Osteoblast (primary cell): ENCODE measurements at regions not wholly inside any gene's neighbourhood (a gene's known extent, or its start where the extent isn't known, plus 50 kb on each side); places are given as distances from the start of the nearest gene placed in this dataset.

ENCODE experiments used
- DNase-seq: peaks from one replicate; pipeline ENCODE4 v3.0.0; 2011; ENCODE audit warnings: low spot score, mixed read lengths; ENCODE audit not compliant: insufficient read length; ENCODE audit errors: missing footprints
- H2AFZ ChIP-seq: 2 replicates; pipeline ENCODE4 v1.6.0; 2011; ENCODE audit warnings: mild to moderate bottlenecking, low read length
- H3K27ac ChIP-seq: 2 replicates; pipeline ENCODE4 v1.5.1; 2011; ENCODE audit warnings: mild to moderate bottlenecking, low read depth, low read length, moderate library complexity
- H3K27me3 ChIP-seq: 2 replicates; pipeline ENCODE4 v1.6.0; 2012; ENCODE audit warnings: mild to moderate bottlenecking, control low read depth, inconsistent platforms, low read length, moderate library complexity; ENCODE audit not compliant: insufficient read depth
- H3K36me3 ChIP-seq: 2 replicates; pipeline ENCODE4 v1.5.1; 2011; ENCODE audit warnings: mild to moderate bottlenecking, low read length, control low read depth, moderate library complexity; ENCODE audit not compliant: insufficient read depth
- H3K4me1 ChIP-seq: 2 replicates; pipeline ENCODE4 v1.5.1; 2011; ENCODE audit warnings: mild to moderate bottlenecking, low read length, control low read depth, moderate library complexity; ENCODE audit not compliant: insufficient read depth
- H3K4me2 ChIP-seq: 2 replicates; pipeline ENCODE4 v1.6.0; 2011; ENCODE audit warnings: mild to moderate bottlenecking, low read length; ENCODE audit not compliant: insufficient read depth
- H3K4me3 ChIP-seq: fragments of 200-600 bp; sonication (generic); 3 replicates; pipeline ENCODE4 v1.5.1; 2012; ENCODE audit warnings: mild to moderate bottlenecking, low read length, inconsistent platforms; ENCODE audit not compliant: insufficient read depth
- H3K79me2 ChIP-seq: 2 replicates; pipeline ENCODE4 v1.6.0; 2012; ENCODE audit warnings: mild to moderate bottlenecking, low read length, control low read depth, inconsistent platforms; ENCODE audit not compliant: insufficient read depth
- H3K9me3 ChIP-seq: 2 replicates; pipeline ENCODE4 v1.5.1; 2011; ENCODE audit warnings: low read depth, low read length, control low read depth
- H4K20me1 ChIP-seq: 2 replicates; pipeline ENCODE4 v1.6.0; 2012; ENCODE audit warnings: mild to moderate bottlenecking, low read length, control low read depth; ENCODE audit not compliant: insufficient read depth
- TF ChIP-seq, protein P1 (sequence below): IDR thresholded peaks from 2 replicates; pipeline ENCODE4 v1.5.1; 2011; ENCODE audit warnings: mild to moderate bottlenecking, low read depth, low read length, moderate library complexity; ENCODE audit errors: extremely low read depth

- TF ChIP-seq, protein P1, sequence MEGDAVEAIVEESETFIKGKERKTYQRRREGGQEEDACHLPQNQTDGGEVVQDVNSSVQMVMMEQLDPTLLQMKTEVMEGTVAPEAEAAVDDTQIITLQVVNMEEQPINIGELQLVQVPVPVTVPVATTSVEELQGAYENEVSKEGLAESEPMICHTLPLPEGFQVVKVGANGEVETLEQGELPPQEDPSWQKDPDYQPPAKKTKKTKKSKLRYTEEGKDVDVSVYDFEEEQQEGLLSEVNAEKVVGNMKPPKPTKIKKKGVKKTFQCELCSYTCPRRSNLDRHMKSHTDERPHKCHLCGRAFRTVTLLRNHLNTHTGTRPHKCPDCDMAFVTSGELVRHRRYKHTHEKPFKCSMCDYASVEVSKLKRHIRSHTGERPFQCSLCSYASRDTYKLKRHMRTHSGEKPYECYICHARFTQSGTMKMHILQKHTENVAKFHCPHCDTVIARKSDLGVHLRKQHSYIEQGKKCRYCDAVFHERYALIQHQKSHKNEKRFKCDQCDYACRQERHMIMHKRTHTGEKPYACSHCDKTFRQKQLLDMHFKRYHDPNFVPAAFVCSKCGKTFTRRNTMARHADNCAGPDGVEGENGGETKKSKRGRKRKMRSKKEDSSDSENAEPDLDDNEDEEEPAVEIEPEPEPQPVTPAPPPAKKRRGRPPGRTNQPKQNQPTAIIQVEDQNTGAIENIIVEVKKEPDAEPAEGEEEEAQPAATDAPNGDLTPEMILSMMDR: no peak
- no peaks in the 10 kb centered on the region for H3K4me1 ChIP-seq
- no peaks in the 10 kb centered on the region for H3K36me3 ChIP-seq
- H3K4me2 ChIP-seq: no peak overlapping the region
- H4K20me1 ChIP-seq: no peaks in the 10 kb centered on the region
- no peak overlapping the region for H2AFZ ChIP-seq
- H3K9me3 ChIP-seq: peaks cover 2% of the 10 kb centered on the region
- no peaks in the 10 kb centered on the region for H3K27me3 ChIP-seq
- no peak overlapping the region for H3K27ac ChIP-seq
- H3K4me3 ChIP-seq: no peak overlapping the region
- DNase-seq: no peak
- no peaks in the 10 kb centered on the region for H3K79me2 ChIP-seq
Measured at GRCh38 chr10:128712661-128713400, 586.6 kb upstream of the MKI67 start.

DNA sequence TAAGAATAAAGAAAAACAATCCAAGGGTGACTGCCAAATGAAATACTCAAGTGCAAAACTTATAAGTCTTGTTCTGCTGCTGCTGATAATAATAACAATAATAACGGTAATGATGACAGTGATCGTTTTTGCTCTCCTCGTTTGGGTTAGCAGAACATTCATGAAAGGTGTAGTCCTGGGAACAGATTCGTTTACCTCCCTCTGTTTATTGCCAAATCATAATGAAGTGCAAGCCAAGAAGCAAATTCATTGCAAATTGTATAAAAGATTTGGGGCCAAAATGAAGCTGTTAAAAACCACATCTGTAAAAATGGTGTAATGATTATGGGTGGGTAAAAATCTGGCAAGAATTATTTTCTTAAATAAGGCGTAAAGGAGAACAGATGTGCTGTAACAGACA lies 587.2 kb upstream of the MKI67 start:
- DNase-seq: no peak
- Histone ChIP-seq H3K9me3 (peaks cover 2% of the 10 kb centered on the region), H3K4me1 (no peaks in the 10 kb centered on the region), H3K4me2 (no peak overlapping the region), H2AFZ (no peak overlapping the region), H3K27me3 (no peaks in the 10 kb centered on the region), H3K27ac (no peak overlapping the region), H4K20me1 (no peaks in the 10 kb centered on the region), H3K36me3 (no peaks in the 10 kb centered on the region), H3K79me2 (no peaks in the 10 kb centered on the region), H3K4me3 (no peak overlapping the region)
- TF ChIP-seq, protein P1: no peak

GRCh38 chr10:128713874-128714570 lies 587.8 kb upstream of the MKI67 start:
- no peak overlapping the region for H3K4me2 ChIP-seq
- DNase-seq: no peak
- H3K79me2 ChIP-seq: no peaks in the 10 kb centered on the region
- H3K36me3 ChIP-seq: no peaks in the 10 kb centered on the region
- H3K27ac ChIP-seq: no peak overlapping the region
- H3K27me3 ChIP-seq: no peaks in the 10 kb centered on the region
- no peaks in the 10 kb centered on the region for H3K4me1 ChIP-seq
- H3K9me3 ChIP-seq: peaks cover 2% of the 10 kb centered on the region
- no peaks in the 10 kb centered on the region for H4K20me1 ChIP-seq
- H3K4me3 ChIP-seq: no peak overlapping the region
- TF ChIP-seq, protein P1: no peak
- no peak overlapping the region for H2AFZ ChIP-seq

DNA sequence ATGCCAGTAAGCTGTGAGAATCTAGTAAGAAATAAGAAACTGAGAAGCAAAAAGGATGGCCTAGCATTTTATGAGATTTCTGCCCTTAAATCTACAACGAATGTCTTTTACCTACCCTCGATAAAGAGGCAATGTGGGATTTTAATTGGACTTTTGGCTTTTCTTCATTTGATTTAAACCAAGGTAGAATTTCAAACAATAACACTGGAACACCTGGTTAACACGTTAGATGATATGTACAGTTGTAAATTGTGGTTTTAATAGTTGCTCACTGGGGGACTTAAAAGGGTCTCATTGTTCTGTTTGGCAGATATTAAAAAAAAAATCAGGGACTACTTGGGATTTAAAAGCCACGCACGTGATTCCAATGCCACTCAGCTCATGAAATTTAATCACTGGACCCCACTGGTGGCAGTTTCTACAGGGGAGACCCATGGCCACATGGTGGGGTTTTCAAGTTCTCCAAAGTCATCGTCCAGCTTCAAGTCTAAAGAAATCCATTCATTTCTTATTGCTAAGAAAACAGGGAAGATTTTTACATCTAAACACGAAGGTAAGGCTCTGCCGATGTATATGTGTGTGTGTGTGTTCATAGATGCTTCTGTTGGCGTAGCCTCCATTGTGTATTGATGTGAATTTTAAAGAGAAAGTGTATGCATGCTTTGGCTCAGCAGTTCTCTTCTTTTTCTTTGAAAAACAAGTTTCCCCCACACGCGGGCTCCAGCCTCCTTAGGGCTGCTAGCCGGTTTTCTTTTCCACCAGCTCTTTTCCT lies 588.6 kb upstream of the MKI67 start:
- no peaks in the 10 kb centered on the region for H4K20me1 ChIP-seq
- no peak for DNase-seq
- H3K27ac ChIP-seq: no peak overlapping the region
- H3K27me3 ChIP-seq: no peaks in the 10 kb centered on the region
- peaks cover 2% of the 10 kb centered on the region for H3K9me3 ChIP-seq
- TF ChIP-seq, protein P1: no peak
- H3K4me3 ChIP-seq: no peak overlapping the region
- H3K36me3 ChIP-seq: no peaks in the 10 kb centered on the region
- H3K4me2 ChIP-seq: no peak overlapping the region
- H2AFZ ChIP-seq: no peak overlapping the region
- H3K79me2 ChIP-seq: no peaks in the 10 kb centered on the region
- H3K4me1 ChIP-seq: no peaks in the 10 kb centered on the region
